ENCODE measurements at regions not wholly inside any gene's neighbourhood (a gene's known extent, or its start where the extent isn't known, plus 50 kb on each side); places are given as distances from the start of the nearest gene placed in this dataset.

DNA sequence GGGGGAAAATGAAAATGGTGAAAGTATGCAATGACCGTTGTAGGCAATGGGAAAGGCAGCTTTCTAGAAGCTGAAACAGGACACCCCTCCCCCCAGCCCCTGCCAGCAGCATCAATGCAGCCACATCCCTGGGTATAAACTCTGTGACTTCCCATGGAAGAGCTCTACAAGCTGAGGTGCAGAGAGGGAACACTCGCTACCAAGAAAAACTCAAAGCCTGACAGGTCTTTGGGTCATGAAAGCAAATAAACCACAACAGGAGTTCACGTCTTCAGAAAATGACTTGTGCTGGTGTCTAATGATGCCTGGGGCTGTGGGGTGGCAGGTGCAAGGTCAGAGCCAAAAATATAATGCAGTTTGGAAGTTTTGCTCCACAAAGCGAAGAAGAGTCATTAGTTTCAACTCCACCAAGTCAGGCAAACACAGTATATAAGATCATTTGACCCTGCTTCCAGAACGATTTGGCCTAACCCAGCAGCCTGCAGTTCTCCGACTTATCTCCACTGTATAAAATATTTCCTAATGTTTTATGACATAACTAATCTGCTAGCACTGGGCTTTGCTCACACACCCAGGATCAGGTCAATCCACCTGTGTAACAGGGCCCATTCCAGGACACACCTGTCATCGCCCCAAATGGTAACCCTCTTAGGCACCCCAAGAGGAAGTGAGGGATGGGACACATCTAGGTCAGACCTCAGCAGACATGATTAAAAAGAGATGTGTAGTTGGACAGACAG lies 102.1 kb downstream of the IRS2 start:
- Mint-ChIP-seq H3K4me3 (ENCODE audit: unreplicated experiment) (no peak overlapping the region), H3K27ac (ENCODE audit: unreplicated experiment) (no peak overlapping the region), H3K4me1 (ENCODE audit: low read depth, unreplicated experiment) (no peaks in the 10 kb centered on the region), H3K9me3 (ENCODE audit: unreplicated experiment) (peaks cover 4% of the 10 kb centered on the region), H3K36me3 (ENCODE audit: low read depth, unreplicated experiment) (no peaks in the 10 kb centered on the region), H3K27me3 (ENCODE audit: low read depth, unreplicated experiment) (peaks cover 14% of the 10 kb centered on the region)
- Histone ChIP-seq H3K27me3 (ENCODE audit: insufficient read depth, low read length) (peaks cover 14% of the 10 kb centered on the region), H3K4me2 (ENCODE audit: low read length) (no peak overlapping the region), H3K9ac (ENCODE audit: low read length) (no peak overlapping the region), H3K4me1 (ENCODE audit: insufficient read depth, low read length) (no peaks in the 10 kb centered on the region), H3K36me3 (ENCODE audit: insufficient read depth, low read length) (no peaks in the 10 kb centered on the region), H4K20me1 (ENCODE audit: insufficient read depth, low read length) (no peaks in the 10 kb centered on the region), H3K79me2 (ENCODE audit: insufficient read depth, low read length) (no peaks in the 10 kb centered on the region), H3K27ac (ENCODE audit: low read depth, low read length) (no peak overlapping the region), H3K9me3 (ENCODE audit: insufficient read depth, low read depth, low read length) (no peaks in the 10 kb centered on the region), H2AFZ (ENCODE audit: low read depth, low read length) (no peak overlapping the region), H3K4me3 (ENCODE audit: insufficient read depth, low read depth, low read length) (no peak overlapping the region)
- TF ChIP-seq, protein P1, sequence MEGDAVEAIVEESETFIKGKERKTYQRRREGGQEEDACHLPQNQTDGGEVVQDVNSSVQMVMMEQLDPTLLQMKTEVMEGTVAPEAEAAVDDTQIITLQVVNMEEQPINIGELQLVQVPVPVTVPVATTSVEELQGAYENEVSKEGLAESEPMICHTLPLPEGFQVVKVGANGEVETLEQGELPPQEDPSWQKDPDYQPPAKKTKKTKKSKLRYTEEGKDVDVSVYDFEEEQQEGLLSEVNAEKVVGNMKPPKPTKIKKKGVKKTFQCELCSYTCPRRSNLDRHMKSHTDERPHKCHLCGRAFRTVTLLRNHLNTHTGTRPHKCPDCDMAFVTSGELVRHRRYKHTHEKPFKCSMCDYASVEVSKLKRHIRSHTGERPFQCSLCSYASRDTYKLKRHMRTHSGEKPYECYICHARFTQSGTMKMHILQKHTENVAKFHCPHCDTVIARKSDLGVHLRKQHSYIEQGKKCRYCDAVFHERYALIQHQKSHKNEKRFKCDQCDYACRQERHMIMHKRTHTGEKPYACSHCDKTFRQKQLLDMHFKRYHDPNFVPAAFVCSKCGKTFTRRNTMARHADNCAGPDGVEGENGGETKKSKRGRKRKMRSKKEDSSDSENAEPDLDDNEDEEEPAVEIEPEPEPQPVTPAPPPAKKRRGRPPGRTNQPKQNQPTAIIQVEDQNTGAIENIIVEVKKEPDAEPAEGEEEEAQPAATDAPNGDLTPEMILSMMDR (IDR thresholded peaks at IDR 0.05; ENCODE audit: insufficient read depth, low read depth, low read length): no peak
- no peak for TF ChIP-seq EZH2 (IDR thresholded peaks at IDR 0.05; ENCODE audit: insufficient read depth, low read length)
- no peak for FAIRE-seq
- DNase-seq (ENCODE audit: low read depth): no peak

DNA sequence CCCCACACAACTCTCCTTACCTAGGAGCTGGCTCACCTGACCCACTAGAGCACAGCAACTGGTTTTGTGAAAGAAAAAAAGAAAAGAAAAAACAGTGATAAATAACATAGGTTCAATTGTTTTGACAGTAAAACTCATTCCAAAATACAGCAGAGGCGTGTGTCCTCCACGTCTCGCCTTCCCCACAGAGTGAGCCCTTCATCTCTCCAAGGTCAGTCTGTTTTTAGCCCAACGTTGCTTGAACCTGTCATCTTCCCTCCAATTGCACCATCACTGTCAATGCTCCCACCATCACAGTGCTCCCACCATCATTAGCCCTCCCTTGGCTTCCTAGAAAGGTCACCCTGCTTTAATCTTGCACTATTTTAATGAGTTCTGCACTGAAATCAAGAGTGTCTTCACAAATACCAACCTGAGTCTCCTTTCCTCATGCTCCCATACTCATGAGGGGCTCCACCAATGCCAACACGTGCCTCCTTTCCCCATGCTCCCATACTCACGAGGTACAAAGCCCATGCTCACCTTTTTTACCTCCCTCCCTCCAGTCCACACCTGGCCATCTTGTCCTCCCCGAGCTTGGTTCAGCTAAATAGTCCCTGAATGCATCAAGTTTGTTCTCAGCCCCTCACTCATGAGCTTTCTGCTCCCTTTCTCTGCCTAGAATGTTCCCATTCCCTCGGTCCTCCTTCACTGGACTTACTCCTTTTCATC lies 103.7 kb downstream of the IRS2 start:
- Mint-ChIP-seq H3K4me3 (ENCODE audit: unreplicated experiment) (no peak overlapping the region), H3K9me3 (ENCODE audit: unreplicated experiment) (peaks cover 4% of the 10 kb centered on the region), H3K36me3 (ENCODE audit: low read depth, unreplicated experiment) (no peaks in the 10 kb centered on the region), H3K4me1 (ENCODE audit: low read depth, unreplicated experiment) (no peaks in the 10 kb centered on the region), H3K27ac (ENCODE audit: unreplicated experiment) (no peak overlapping the region), H3K27me3 (ENCODE audit: low read depth, unreplicated experiment) (peaks cover 12% of the 10 kb centered on the region)
- peaks cover 16% of the 10 kb centered on the region for H3K27me3 ChIP-seq (ENCODE audit: insufficient read depth, low read length)
- no peaks in the 10 kb centered on the region for H3K79me2 ChIP-seq (ENCODE audit: insufficient read depth, low read length)
- no peak overlapping the region for H3K9ac ChIP-seq (ENCODE audit: low read length)
- H3K27ac ChIP-seq (ENCODE audit: low read depth, low read length): no peak overlapping the region
- DNase-seq (ENCODE audit: low read depth): no peak
- H2AFZ ChIP-seq (ENCODE audit: low read depth, low read length): no peak overlapping the region
- no peaks in the 10 kb centered on the region for H3K9me3 ChIP-seq (ENCODE audit: insufficient read depth, low read depth, low read length)
- no peaks in the 10 kb centered on the region for H4K20me1 ChIP-seq (ENCODE audit: insufficient read depth, low read length)
- TF ChIP-seq EZH2 (IDR thresholded peaks at IDR 0.05; ENCODE audit: insufficient read depth, low read length): no peak
- TF ChIP-seq, protein P1 (IDR thresholded peaks at IDR 0.05; ENCODE audit: insufficient read depth, low read depth, low read length): no peak
- no peak overlapping the region for H3K4me3 ChIP-seq (ENCODE audit: insufficient read depth, low read depth, low read length)
- no peaks in the 10 kb centered on the region for H3K36me3 ChIP-seq (ENCODE audit: insufficient read depth, low read length)
- no peaks in the 10 kb centered on the region for H3K4me1 ChIP-seq (ENCODE audit: insufficient read depth, low read length)
- no peak for FAIRE-seq
- no peak overlapping the region for H3K4me2 ChIP-seq (ENCODE audit: low read length)

DNA sequence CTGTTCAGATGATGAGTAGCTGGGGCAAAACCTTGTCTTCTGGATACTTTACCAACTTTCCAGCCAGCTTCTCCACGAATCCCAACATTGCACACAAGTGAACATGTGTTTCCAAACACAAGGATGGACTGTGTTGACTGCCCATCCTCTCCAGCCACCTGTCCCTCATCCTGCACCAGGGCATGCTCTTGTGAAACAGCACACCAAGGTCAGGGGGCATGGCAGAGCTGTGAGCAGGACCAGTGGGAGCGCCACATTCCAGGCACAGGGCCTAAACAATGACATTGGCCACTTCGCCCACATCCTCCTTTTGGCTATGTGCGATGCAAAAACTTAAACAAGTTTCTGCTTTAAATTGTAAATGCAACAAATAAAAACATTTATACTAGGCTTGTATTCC lies 105.5 kb downstream of the IRS2 start:
- TF ChIP-seq EZH2 (IDR thresholded peaks at IDR 0.05; ENCODE audit: insufficient read depth, low read length): no peak
- TF ChIP-seq, protein P1 (IDR thresholded peaks at IDR 0.05; ENCODE audit: insufficient read depth, low read depth, low read length): no peak
- Histone ChIP-seq H3K79me2 (ENCODE audit: insufficient read depth, low read length) (no peaks in the 10 kb centered on the region), H3K9ac (ENCODE audit: low read length) (no peak overlapping the region), H4K20me1 (ENCODE audit: insufficient read depth, low read length) (no peaks in the 10 kb centered on the region), H3K4me3 (ENCODE audit: insufficient read depth, low read depth, low read length) (no peak overlapping the region), H3K27me3 (ENCODE audit: insufficient read depth, low read length) (peaks cover 16% of the 10 kb centered on the region), H3K4me1 (ENCODE audit: insufficient read depth, low read length) (no peaks in the 10 kb centered on the region), H3K36me3 (ENCODE audit: insufficient read depth, low read length) (no peaks in the 10 kb centered on the region), H3K4me2 (ENCODE audit: low read length) (no peak overlapping the region), H3K9me3 (ENCODE audit: insufficient read depth, low read depth, low read length) (no peaks in the 10 kb centered on the region), H2AFZ (ENCODE audit: low read depth, low read length) (no peak overlapping the region), H3K27ac (ENCODE audit: low read depth, low read length) (no peak overlapping the region)
- H3K4me3 Mint-ChIP-seq (ENCODE audit: unreplicated experiment): no peak overlapping the region
- H3K36me3 Mint-ChIP-seq (ENCODE audit: low read depth, unreplicated experiment): no peaks in the 10 kb centered on the region
- DNase-seq (ENCODE audit: low read depth) (no peak), FAIRE-seq (no peak)
- no peak overlapping the region for H3K27ac Mint-ChIP-seq (ENCODE audit: unreplicated experiment)
- peaks cover 12% of the 10 kb centered on the region for H3K27me3 Mint-ChIP-seq (ENCODE audit: low read depth, unreplicated experiment)
- peaks cover 4% of the 10 kb centered on the region for H3K9me3 Mint-ChIP-seq (ENCODE audit: unreplicated experiment)
- no peaks in the 10 kb centered on the region for H3K4me1 Mint-ChIP-seq (ENCODE audit: low read depth, unreplicated experiment)
